ENCODE measurements at regions not wholly inside any gene's neighbourhood (a gene's known extent, or its start where the extent isn't known, plus 50 kb on each side); places are given as distances from the start of the nearest gene placed in this dataset.

DNA sequence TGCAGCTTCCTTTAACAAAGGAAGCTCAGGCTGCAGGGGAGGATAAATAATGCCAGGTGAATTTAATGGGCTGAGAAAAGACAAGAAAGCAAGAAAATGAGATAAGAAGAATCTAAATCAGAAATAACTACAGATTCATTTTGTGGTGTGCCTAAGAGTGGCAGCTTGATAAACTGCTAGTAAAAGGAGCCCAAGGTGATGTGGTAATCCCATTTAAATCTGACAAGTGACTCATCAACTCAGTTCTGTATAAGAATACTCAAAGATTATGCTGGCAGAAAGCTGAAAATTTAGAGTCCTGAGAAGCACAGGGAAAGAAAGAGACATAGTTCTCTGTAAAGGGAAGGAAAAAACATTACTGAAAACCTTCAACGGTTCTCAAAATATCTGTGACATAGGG lies 109.4 kb upstream of the PDE1C start:
- Histone ChIP-seq H2AFZ (ENCODE audit: control insufficient read depth, low read length) (no peak overlapping the region), H3K4me3 (ENCODE audit: control insufficient read depth in 2 of 3, extremely low read depth in 1 of 3, insufficient read depth in 2 of 3, low read depth in 1 of 3, low read length in 3 of 3) (no peak overlapping the region), H3K9me1 (ENCODE audit: control insufficient read depth, extremely low read depth, insufficient read depth, low read length) (no peaks in the 10 kb centered on the region), H3K4me1 (ENCODE audit: control insufficient read depth, extremely low read depth, insufficient read depth, low read length) (no peaks in the 10 kb centered on the region), H3K9ac (ENCODE audit: control insufficient read depth, extremely low read depth, insufficient read depth, low read length) (no peak overlapping the region), H3K4me2 (ENCODE audit: control insufficient read depth, extremely low read depth, insufficient read depth, low read depth, low read length) (no peak overlapping the region), H3K79me2 (ENCODE audit: control insufficient read depth, insufficient read depth, low read length) (no peaks in the 10 kb centered on the region), H3K9me3 (ENCODE audit: control insufficient read depth, low read depth, low read length) (no peaks in the 10 kb centered on the region), H4K20me1 (ENCODE audit: control insufficient read depth, extremely low read depth, insufficient read depth, low read length) (no peaks in the 10 kb centered on the region), H3K36me3 (ENCODE audit: control insufficient read depth in 2 of 2, extremely low read depth in 1 of 2, insufficient read depth in 2 of 2, low read length in 2 of 2) (no peaks in the 10 kb centered on the region), H3K27ac (ENCODE audit: control insufficient read depth, insufficient read depth, low read length) (no peak overlapping the region), H3K27me3 (ENCODE audit: control insufficient read depth, extremely low read depth, insufficient read depth, low read length) (no peaks in the 10 kb centered on the region)
- FAIRE-seq = no peak
- dilution Hi-C loops (cut with MboI; ENCODE audit: extremely low pct_ligation_motif_present, low sequenced_read_pairs) = no loop called here
- no peak for DNase-seq (ENCODE audit: low read depth, low spot score)
- TF ChIP-seq EZH2 (IDR thresholded peaks at IDR 0.05; ENCODE audit: low read length) = no peak
- TF ChIP-seq, protein P1, sequence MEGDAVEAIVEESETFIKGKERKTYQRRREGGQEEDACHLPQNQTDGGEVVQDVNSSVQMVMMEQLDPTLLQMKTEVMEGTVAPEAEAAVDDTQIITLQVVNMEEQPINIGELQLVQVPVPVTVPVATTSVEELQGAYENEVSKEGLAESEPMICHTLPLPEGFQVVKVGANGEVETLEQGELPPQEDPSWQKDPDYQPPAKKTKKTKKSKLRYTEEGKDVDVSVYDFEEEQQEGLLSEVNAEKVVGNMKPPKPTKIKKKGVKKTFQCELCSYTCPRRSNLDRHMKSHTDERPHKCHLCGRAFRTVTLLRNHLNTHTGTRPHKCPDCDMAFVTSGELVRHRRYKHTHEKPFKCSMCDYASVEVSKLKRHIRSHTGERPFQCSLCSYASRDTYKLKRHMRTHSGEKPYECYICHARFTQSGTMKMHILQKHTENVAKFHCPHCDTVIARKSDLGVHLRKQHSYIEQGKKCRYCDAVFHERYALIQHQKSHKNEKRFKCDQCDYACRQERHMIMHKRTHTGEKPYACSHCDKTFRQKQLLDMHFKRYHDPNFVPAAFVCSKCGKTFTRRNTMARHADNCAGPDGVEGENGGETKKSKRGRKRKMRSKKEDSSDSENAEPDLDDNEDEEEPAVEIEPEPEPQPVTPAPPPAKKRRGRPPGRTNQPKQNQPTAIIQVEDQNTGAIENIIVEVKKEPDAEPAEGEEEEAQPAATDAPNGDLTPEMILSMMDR (optimal IDR thresholded peaks at IDR 0.05 in 1 of 3, IDR thresholded peaks at IDR 0.05 in 1 of 3, conservative IDR thresholded peaks at IDR 0.05 in 1 of 3; ENCODE audit: extremely low read depth in 1 of 3, insufficient read depth in 2 of 3, low read length in 3 of 3) = no peak

DNA sequence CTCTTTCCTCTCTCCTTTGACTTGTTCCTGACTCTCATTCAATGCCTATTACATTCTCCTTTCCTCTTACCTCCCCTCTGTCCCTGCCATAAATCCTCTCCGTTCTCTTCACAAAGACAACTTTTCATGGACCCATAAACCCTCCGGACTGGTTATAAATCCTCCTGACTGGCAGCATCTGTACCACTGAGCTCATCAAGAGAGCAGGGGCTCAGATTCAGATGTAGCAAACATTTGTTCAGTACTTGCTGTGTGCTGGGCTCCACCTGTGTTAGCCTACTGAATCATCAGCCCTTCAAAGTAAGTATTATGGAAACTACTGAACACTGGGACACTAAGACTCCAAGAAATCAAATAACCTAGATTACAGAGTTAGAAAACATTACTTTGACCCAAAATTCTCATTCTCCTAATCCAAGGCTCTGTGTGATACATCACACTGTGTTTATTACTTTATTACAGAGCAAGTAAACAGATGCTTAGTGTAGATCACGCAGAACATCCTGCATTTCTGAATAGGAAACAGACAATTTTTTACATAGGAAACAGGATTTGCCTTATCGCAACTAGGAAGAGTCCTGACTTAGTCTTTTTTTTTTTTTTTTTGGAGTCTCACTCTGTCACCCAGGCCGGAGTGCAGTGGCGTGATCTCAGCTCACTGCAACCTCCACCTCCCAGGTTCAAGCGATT lies 108.6 kb upstream of the PDE1C start:
- Histone ChIP-seq H2AFZ (ENCODE audit: control insufficient read depth, low read length) (no peak overlapping the region), H3K36me3 (ENCODE audit: control insufficient read depth in 2 of 2, extremely low read depth in 1 of 2, insufficient read depth in 2 of 2, low read length in 2 of 2) (no peaks in the 10 kb centered on the region), H3K27ac (ENCODE audit: control insufficient read depth, insufficient read depth, low read length) (no peak overlapping the region), H4K20me1 (ENCODE audit: control insufficient read depth, extremely low read depth, insufficient read depth, low read length) (no peaks in the 10 kb centered on the region), H3K27me3 (ENCODE audit: control insufficient read depth, extremely low read depth, insufficient read depth, low read length) (no peaks in the 10 kb centered on the region), H3K4me3 (ENCODE audit: control insufficient read depth in 2 of 3, extremely low read depth in 1 of 3, insufficient read depth in 2 of 3, low read depth in 1 of 3, low read length in 3 of 3) (no peak overlapping the region), H3K9ac (ENCODE audit: control insufficient read depth, extremely low read depth, insufficient read depth, low read length) (no peak overlapping the region), H3K79me2 (ENCODE audit: control insufficient read depth, insufficient read depth, low read length) (no peaks in the 10 kb centered on the region), H3K4me1 (ENCODE audit: control insufficient read depth, extremely low read depth, insufficient read depth, low read length) (no peaks in the 10 kb centered on the region), H3K9me3 (ENCODE audit: control insufficient read depth, low read depth, low read length) (no peaks in the 10 kb centered on the region), H3K4me2 (ENCODE audit: control insufficient read depth, extremely low read depth, insufficient read depth, low read depth, low read length) (no peak overlapping the region), H3K9me1 (ENCODE audit: control insufficient read depth, extremely low read depth, insufficient read depth, low read length) (no peaks in the 10 kb centered on the region)
- TF ChIP-seq, protein P1 (optimal IDR thresholded peaks at IDR 0.05 in 1 of 3, IDR thresholded peaks at IDR 0.05 in 1 of 3, conservative IDR thresholded peaks at IDR 0.05 in 1 of 3; ENCODE audit: extremely low read depth in 1 of 3, insufficient read depth in 2 of 3, low read length in 3 of 3) = no peak
- no peak for TF ChIP-seq EZH2 (IDR thresholded peaks at IDR 0.05; ENCODE audit: low read length)
- FAIRE-seq = no peak
- no peak for DNase-seq (ENCODE audit: low read depth, low spot score)
- dilution Hi-C loops (cut with MboI; ENCODE audit: extremely low pct_ligation_motif_present, low sequenced_read_pairs) = no loop called here
